ENCODE measurements at regions not wholly inside any gene's neighbourhood (a gene's known extent, or its start where the extent isn't known, plus 50 kb on each side); places are given as distances from the start of the nearest gene placed in this dataset.
A peak's percentile ranks its signal among the peaks of the same experiment; 100 is the strongest.

GRCh38 chr10:60728056-60728455, 50.2 kb upstream of the CDK1 start:
- DNase-seq, result no peak

- DNase-seq, result no peak
Measured at GRCh38 chr10:60726257-60726656, 52.0 kb upstream of the CDK1 start.

GRCh38 chr10:60722623-60723022, 55.7 kb upstream of the CDK1 start:
- no peak for DNase-seq

GRCh38 chr10:60719721-60720120, 58.6 kb upstream of the CDK1 start:
- no peak for DNase-seq

- DNase-seq, result no peak
Measured at GRCh38 chr10:60718886-60719285, 59.4 kb upstream of the CDK1 start.

- no peak for DNase-seq
Measured at GRCh38 chr10:60717852-60718251, 60.4 kb upstream of the CDK1 start.

GRCh38 chr10:60714233-60714632, 64.0 kb upstream of the CDK1 start:
- no peak for DNase-seq

GRCh38 chr10:60711496-60711895, 66.8 kb upstream of the CDK1 start:
- no peak for DNase-seq

- DNase-seq, result no peak
Measured at GRCh38 chr10:60710041-60710440, 68.2 kb upstream of the CDK1 start.

- no peak for DNase-seq
Measured at GRCh38 chr10:60708666-60709065, 69.6 kb upstream of the CDK1 start.

GRCh38 chr10:60707841-60708240, 70.4 kb upstream of the CDK1 start:
- no peak for DNase-seq

GRCh38 chr10:60706146-60706545, 72.1 kb upstream of the CDK1 start:
- no peak for DNase-seq

- no peak for DNase-seq
Measured at GRCh38 chr10:60705376-60705775, 72.9 kb upstream of the CDK1 start.

GRCh38 chr10:60704471-60704870, 73.8 kb upstream of the CDK1 start:
- DNase-seq, result no peak

- no peak for DNase-seq
Measured at GRCh38 chr10:60703266-60704041, 74.8 kb upstream of the CDK1 start.

- no peak for DNase-seq
Measured at GRCh38 chr10:60687679-60688078, 90.6 kb upstream of the CDK1 start.

GRCh38 chr10:60684091-60684490, 94.2 kb upstream of the CDK1 start:
- no peak for DNase-seq

- DNase-seq, result no peak
Measured at GRCh38 chr10:60681103-60681502, 97.2 kb upstream of the CDK1 start.

- DNase-seq, result no peak
Measured at GRCh38 chr10:60679388-60679990, 98.8 kb upstream of the CDK1 start.

- no peak for DNase-seq
Measured at GRCh38 chr10:60678978-60679377, 99.3 kb upstream of the CDK1 start.

GRCh38 chr10:60677531-60678129, 100.6 kb upstream of the CDK1 start:
- no peak for DNase-seq

GRCh38 chr10:60675236-60675635, 103.0 kb upstream of the CDK1 start:
- DNase-seq, result no peak

GRCh38 chr10:60669501-60669900, 108.8 kb upstream of the CDK1 start:
- DNase-seq, result no peak

- DNase-seq, result peak; percentile 21
Measured at GRCh38 chr10:60666221-60666620, 112.1 kb upstream of the CDK1 start.

All from NCI-H1092 treated with DMSO at 0.1 percent for 48 hours (cell line).